ENCODE measurements at regions not wholly inside any gene's neighbourhood (a gene's known extent, or its start where the extent isn't known, plus 50 kb on each side); places are given as distances from the start of the nearest gene placed in this dataset.

- POLR2A ChIA-PET = no interaction called here
- no peak for FAIRE-seq
- no peaks in the 10 kb centered on the region for H3K9me3 ChIP-seq
- H3K27ac ChIP-seq = no peak overlapping the region
- no peak overlapping the region for H3K4me3 ChIP-seq
- WGBS (ENCODE audit: missing lambda C conversion rate) = 87% methylated on average over 4 of the region's 4 CpGs
- H3K4me2 ChIP-seq = no peak overlapping the region
- DNase-seq (ENCODE audit: low read depth in 1 of 2, low spot score in 1 of 2) = no peak
- CTCF ChIA-PET = no interaction called here
- H3K4me1 ChIP-seq = 0 out of 3 replicates have a peak, but pooled peaks cover 10% of the 10 kb centered on the region
- no peak for ATAC-seq
- no peak for TF ChIP-seq SREBF2 (IDR thresholded peaks at IDR 0.05)
- TF ChIP-seq KDM5A (IDR thresholded peaks at IDR 0.05) = no peak
- no peak for TF ChIP-seq FOSL2 (IDR thresholded peaks at IDR 0.05)
- TF ChIP-seq FOSL2 (CRISPR knock-in tag; IDR thresholded peaks at IDR 0.05) = no peak
- TF ChIP-seq ZC3H11A (IDR thresholded peaks at IDR 0.05) = no peak
- TF ChIP-seq POLR2A (IDR thresholded peaks at IDR 0.05; ENCODE audit: low read length) = no peak
- no peak for TF ChIP-seq HES2 (IDR thresholded peaks at IDR 0.05)
- TF ChIP-seq E2F6 (IDR thresholded peaks at IDR 0.05; ENCODE audit: borderline replicate concordance, low read depth) = no peak
- TF ChIP-seq HEYL (CRISPR knock-in tag; IDR thresholded peaks at IDR 0.05) = no peak
- TF ChIP-seq BHLHE40 (IDR thresholded peaks at IDR 0.05; ENCODE audit: low read depth, low read length) = no peak
- no peak for TF ChIP-seq TP53 (CRISPR knock-in tag; IDR thresholded peaks at IDR 0.05)
- TF ChIP-seq NR3C1 (IDR thresholded peaks at IDR 0.05) = no peak
- no peak for TF ChIP-seq ZSCAN20 (CRISPR knock-in tag; IDR thresholded peaks at IDR 0.05)
- no peak for TF ChIP-seq HOXA7 (CRISPR knock-in tag; IDR thresholded peaks at IDR 0.05)
- TF ChIP-seq MYC (IDR thresholded peaks at IDR 0.05; ENCODE audit: borderline replicate concordance, low read length) = no peak
- TF ChIP-seq CEBPB (IDR thresholded peaks at IDR 0.05) = no peak
- TF ChIP-seq ESRRA (IDR thresholded peaks at IDR 0.05; ENCODE audit: borderline replicate concordance, low read length) = no peak
- no peak for TF ChIP-seq CBX2 (IDR thresholded peaks at IDR 0.05; ENCODE audit: borderline replicate concordance, low read depth)
- no peak for TF ChIP-seq HDAC2 (IDR thresholded peaks at IDR 0.05)
- no peak for TF ChIP-seq RAD21 (conservative IDR thresholded peaks at IDR 0.05 in 1 of 2, IDR thresholded peaks at IDR 0.05 in 1 of 2)
Observed at GRCh38 chr6:113755449-113756289, 101.5 kb upstream of the MARCKS start.

GRCh38 chr6:113756290-113756665 lies 100.9 kb upstream of the MARCKS start:
- whole genome bisulfite sequencing (ENCODE audit: missing lambda C conversion rate) = 82% methylated on average over 2 of the region's 2 CpGs
- no peak for DNase-seq (ENCODE audit: low read depth in 1 of 2, low spot score in 1 of 2)
- no peaks in the 10 kb centered on the region for H3K9me3 ChIP-seq
- H3K4me2 ChIP-seq = no peak overlapping the region
- no peak for ATAC-seq
- H3K27ac ChIP-seq = no peak overlapping the region
- ChIA-PET POLR2A (no interaction called here), CTCF (no interaction called here)
- no peak overlapping the region for H3K4me3 ChIP-seq
- TF ChIP-seq ELK1 (IDR thresholded peaks at IDR 0.05; ENCODE audit: low read depth, low read length) = no peak
- TF ChIP-seq NPAS2 (CRISPR knock-in tag; IDR thresholded peaks at IDR 0.05; ENCODE audit: borderline replicate concordance) = no peak
- TF ChIP-seq ATOH8 (CRISPR knock-in tag; IDR thresholded peaks at IDR 0.05; ENCODE audit: low read depth) = no peak
- H3K4me1 ChIP-seq = 0 out of 3 replicates have a peak, but pooled peaks cover 10% of the 10 kb centered on the region
- no peak for FAIRE-seq

- ChIA-PET POLR2A (no interaction called here), CTCF (no interaction called here)
- peaks cover 14% of the 10 kb centered on the region; the same call in 2 of the 3 replicates for H3K4me1 ChIP-seq
- H3K27ac ChIP-seq = no peak overlapping the region
- FAIRE-seq = no peak
- no peak overlapping the region for H3K4me3 ChIP-seq
- no peak for ATAC-seq
- no peak overlapping the region; the same call in 2 of the 3 replicates for H3K4me2 ChIP-seq
- WGBS (ENCODE audit: missing lambda C conversion rate) = 74% methylated on average over 7 of the region's 7 CpGs
- no peak for DNase-seq (ENCODE audit: low read depth in 1 of 2, low spot score in 1 of 2)
- H3K9me3 ChIP-seq = no peaks in the 10 kb centered on the region
- TF ChIP-seq HES2 (IDR thresholded peaks at IDR 0.05) = no peak
- TF ChIP-seq BCL3 (IDR thresholded peaks at IDR 0.05) = no peak
- no peak for TF ChIP-seq RAD21 (conservative IDR thresholded peaks at IDR 0.05 in 1 of 2, IDR thresholded peaks at IDR 0.05 in 1 of 2)
- no peak for TF ChIP-seq EHF (CRISPR knock-in tag; IDR thresholded peaks at IDR 0.05)
- no peak for TF ChIP-seq HMGXB4 (CRISPR knock-in tag; IDR thresholded peaks at IDR 0.05; ENCODE audit: borderline replicate concordance)
- no peak for TF ChIP-seq JUNB (IDR thresholded peaks at IDR 0.05)
Observed at GRCh38 chr6:113758214-113758613, 98.9 kb upstream of the MARCKS start.

Data from A549 (cell line).